ENCODE measurements at regions not wholly inside any gene's neighbourhood (a gene's known extent, or its start where the extent isn't known, plus 50 kb on each side); places are given as distances from the start of the nearest gene placed in this dataset.

DNA sequence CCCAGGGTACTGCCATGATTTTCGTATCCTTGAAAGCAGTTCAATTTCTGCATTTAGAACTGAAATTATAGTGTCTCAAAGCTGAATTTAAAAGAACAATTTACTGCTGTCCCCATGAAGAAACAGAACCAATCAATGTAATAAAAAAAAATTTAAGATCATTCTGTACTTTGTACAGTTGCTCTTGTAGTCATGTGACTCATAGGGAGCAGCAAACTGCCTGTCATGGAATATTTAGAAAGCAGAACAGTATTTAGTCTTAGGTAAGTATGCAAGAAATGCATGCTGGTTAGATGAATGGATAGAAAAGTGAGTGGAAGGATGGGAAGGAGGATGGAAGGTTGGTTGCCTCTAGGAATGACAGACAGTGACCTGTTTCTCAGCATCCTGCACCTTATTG lies 450.9 kb downstream of the RAB38 start:
- Mint-ChIP-seq H3K36me3 (no peaks in the 10 kb centered on the region), H3K4me1 (no peaks in the 10 kb centered on the region), H3K9me3 (peaks cover 0 to 10% of the 10 kb centered on the region in 2 donors), H3K27me3 (ENCODE audit: low read depth in 2 of 2) (no peaks in the 10 kb centered on the region), H3K4me3 (no peak overlapping the region), H3K27ac (no peak overlapping the region)
- Histone ChIP-seq H3K9me3 (ENCODE audit: control insufficient read depth, insufficient read depth, low read length) (no peaks in the 10 kb centered on the region), H3K4me3 (ENCODE audit: low read length) (no peak overlapping the region), H3K27ac (ENCODE audit: low read length) (no peak overlapping the region), H3K27me3 (ENCODE audit: control insufficient read depth, insufficient read depth, low read length) (no peaks in the 10 kb centered on the region), H3K36me3 (ENCODE audit: control insufficient read depth, insufficient read depth, low read length) (no peaks in the 10 kb centered on the region), H3K4me1 (ENCODE audit: control insufficient read depth, insufficient read depth, low read length) (no peaks in the 10 kb centered on the region)
- DNase-seq (no peak), ATAC-seq (no peak)
- WGBS (ENCODE audit: insufficient coverage), result 100% methylated on average over 1 of the region's 1 CpG
- intact Hi-C loops (cut with micrococcal nuclease), result no loop called here
- TF ChIP-seq, protein P1, sequence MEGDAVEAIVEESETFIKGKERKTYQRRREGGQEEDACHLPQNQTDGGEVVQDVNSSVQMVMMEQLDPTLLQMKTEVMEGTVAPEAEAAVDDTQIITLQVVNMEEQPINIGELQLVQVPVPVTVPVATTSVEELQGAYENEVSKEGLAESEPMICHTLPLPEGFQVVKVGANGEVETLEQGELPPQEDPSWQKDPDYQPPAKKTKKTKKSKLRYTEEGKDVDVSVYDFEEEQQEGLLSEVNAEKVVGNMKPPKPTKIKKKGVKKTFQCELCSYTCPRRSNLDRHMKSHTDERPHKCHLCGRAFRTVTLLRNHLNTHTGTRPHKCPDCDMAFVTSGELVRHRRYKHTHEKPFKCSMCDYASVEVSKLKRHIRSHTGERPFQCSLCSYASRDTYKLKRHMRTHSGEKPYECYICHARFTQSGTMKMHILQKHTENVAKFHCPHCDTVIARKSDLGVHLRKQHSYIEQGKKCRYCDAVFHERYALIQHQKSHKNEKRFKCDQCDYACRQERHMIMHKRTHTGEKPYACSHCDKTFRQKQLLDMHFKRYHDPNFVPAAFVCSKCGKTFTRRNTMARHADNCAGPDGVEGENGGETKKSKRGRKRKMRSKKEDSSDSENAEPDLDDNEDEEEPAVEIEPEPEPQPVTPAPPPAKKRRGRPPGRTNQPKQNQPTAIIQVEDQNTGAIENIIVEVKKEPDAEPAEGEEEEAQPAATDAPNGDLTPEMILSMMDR (IDR thresholded peaks at IDR 0.05), result no peak

DNA sequence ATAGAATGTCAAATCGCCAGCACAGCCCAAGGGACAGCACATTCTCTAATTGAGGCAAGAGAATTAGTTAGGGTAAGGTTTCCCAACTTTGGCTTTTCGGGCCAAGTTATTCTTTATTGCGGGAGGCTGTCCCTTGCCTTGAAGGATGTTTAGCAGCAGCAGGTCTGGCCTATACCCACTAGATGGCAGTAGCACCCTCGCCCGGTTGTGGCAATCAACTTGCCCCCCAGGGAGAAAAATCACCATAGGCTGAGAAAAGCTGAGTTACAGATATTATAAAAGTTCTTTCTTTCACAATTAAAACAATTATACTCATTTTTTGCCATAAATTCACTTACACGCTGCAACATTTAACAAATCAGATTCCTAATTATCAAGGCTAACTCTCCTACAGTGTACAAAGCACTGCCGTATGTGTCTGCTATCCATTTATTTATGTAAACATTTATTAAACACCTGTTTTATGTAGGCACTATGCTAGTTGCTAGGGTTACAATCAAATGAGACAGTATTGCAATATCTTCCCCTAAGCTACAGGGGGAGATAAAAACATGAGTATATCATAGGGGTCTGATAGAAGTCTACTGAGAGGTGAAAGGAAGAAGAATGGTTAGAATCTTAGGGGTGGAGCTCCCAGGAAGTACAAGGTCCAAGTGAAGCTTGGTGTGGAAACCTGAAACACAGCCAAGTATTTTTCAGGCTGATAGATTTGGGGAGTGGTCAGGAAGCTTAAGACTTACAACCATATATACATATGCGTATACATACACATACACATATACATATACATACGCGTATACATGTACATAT lies 452.3 kb downstream of the RAB38 start:
- WGBS (ENCODE audit: insufficient coverage), result 58% methylated on average over 6 of the region's 10 CpGs
- intact Hi-C loops (cut with micrococcal nuclease), result no loop called here

DNA sequence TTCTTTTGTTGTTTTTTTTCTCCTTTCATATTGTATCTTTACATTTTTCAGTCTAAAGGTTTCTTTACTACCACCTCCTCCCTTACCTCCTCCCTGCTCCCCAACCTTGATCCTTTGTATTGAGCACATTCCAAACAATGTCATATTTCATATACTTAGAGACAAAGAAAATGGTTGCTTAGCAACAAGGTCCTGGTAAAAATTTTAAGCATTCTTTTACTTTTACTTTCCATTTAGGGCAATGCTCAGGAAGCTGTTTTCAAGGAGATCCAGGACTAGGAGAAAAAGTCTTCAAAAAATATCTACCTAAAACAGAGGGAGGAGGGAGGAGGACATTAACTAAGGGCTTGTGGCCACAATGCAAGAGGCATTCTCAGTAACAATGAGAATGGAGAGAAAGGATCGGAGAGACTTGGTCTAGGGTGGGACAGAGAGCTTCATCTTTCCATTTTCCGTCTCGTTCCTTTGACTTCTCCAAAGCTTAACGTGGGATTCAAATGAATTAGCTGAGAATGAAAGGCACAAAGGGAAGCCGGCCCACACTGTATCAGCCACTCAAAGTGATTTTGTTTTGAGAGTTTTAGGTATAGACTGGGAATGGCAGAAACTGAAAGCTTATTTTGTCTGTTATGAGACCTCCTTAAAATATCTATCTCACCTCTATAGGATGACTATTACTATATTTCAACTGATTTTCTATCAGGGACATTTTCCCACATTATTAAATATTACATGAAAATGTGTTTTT lies 455.7 kb downstream of the RAB38 start:
- whole genome bisulfite sequencing (ENCODE audit: insufficient coverage), result 86% methylated on average over 5 of the region's 5 CpGs
- H3K4me1 Mint-ChIP-seq, result no peaks in the 10 kb centered on the region
- no peak overlapping the region for H3K4me3 Mint-ChIP-seq
- ATAC-seq (no peak), DNase-seq (no peak)
- Histone ChIP-seq H3K27ac (ENCODE audit: low read length) (no peak overlapping the region), H3K9me3 (ENCODE audit: control insufficient read depth, insufficient read depth, low read length) (no peaks in the 10 kb centered on the region), H3K4me1 (ENCODE audit: control insufficient read depth, insufficient read depth, low read length) (no peaks in the 10 kb centered on the region), H3K36me3 (ENCODE audit: control insufficient read depth, insufficient read depth, low read length) (no peaks in the 10 kb centered on the region), H3K27me3 (ENCODE audit: control insufficient read depth, insufficient read depth, low read length) (no peaks in the 10 kb centered on the region), H3K4me3 (ENCODE audit: low read length) (no peak overlapping the region)
- H3K27me3 Mint-ChIP-seq (ENCODE audit: low read depth in 2 of 2), result no peaks in the 10 kb centered on the region
- TF ChIP-seq, protein P1 (IDR thresholded peaks at IDR 0.05), result no peak
- peaks cover 0 to 6% of the 10 kb centered on the region in 2 donors for H3K9me3 Mint-ChIP-seq
- intact Hi-C loops (cut with micrococcal nuclease), result no loop called here
- no peaks in the 10 kb centered on the region for H3K36me3 Mint-ChIP-seq
- H3K27ac Mint-ChIP-seq, result no peak overlapping the region

More for the DNA sequence above, 452.3 kb downstream of the RAB38 start:
- Mint-ChIP-seq H3K4me1 (no peaks in the 10 kb centered on the region), H3K36me3 (no peaks in the 10 kb centered on the region), H3K27me3 (ENCODE audit: low read depth in 2 of 2) (no peaks in the 10 kb centered on the region), H3K4me3 (no peak overlapping the region), H3K9me3 (peaks cover 0 to 6% of the 10 kb centered on the region in 2 donors), H3K27ac (no peak overlapping the region)
- Histone ChIP-seq H3K27me3 (ENCODE audit: control insufficient read depth, insufficient read depth, low read length) (no peaks in the 10 kb centered on the region), H3K9me3 (ENCODE audit: control insufficient read depth, insufficient read depth, low read length) (no peaks in the 10 kb centered on the region), H3K27ac (ENCODE audit: low read length) (no peak overlapping the region), H3K4me3 (ENCODE audit: low read length) (no peak overlapping the region), H3K4me1 (ENCODE audit: control insufficient read depth, insufficient read depth, low read length) (no peaks in the 10 kb centered on the region), H3K36me3 (ENCODE audit: control insufficient read depth, insufficient read depth, low read length) (no peaks in the 10 kb centered on the region)
- DNase-seq (no peak), ATAC-seq (no peak)
- TF ChIP-seq, protein P1 (IDR thresholded peaks at IDR 0.05), result no peak

All from natural killer cell (primary cell).